ENCODE measurements at regions not wholly inside any gene's neighbourhood (a gene's known extent, or its start where the extent isn't known, plus 50 kb on each side); places are given as distances from the start of the nearest gene placed in this dataset.

- H3K4me3 ChIP-seq, result no peak overlapping the region
- TF ChIP-seq ZNF384 (IDR thresholded peaks at IDR 0.05; ENCODE audit: borderline replicate concordance, low read depth, low read length), result no peak
- TF ChIP-seq ZBED1 (IDR thresholded peaks at IDR 0.05; ENCODE audit: borderline replicate concordance), result no peak
- TF ChIP-seq ELK1 (IDR thresholded peaks at IDR 0.05; ENCODE audit: low read depth, low read length), result no peak
- no peak for TF ChIP-seq RUNX3 (IDR thresholded peaks at IDR 0.05; ENCODE audit: low read length)
- TF ChIP-seq ZSCAN29 (IDR thresholded peaks at IDR 0.05), result no peak
- no peak for TF ChIP-seq LARP7 (IDR thresholded peaks at IDR 0.05)
- no peak for TF ChIP-seq NFIC (IDR thresholded peaks at IDR 0.05; ENCODE audit: low read depth, low read length)
- TF ChIP-seq RB1 (IDR thresholded peaks at IDR 0.05; ENCODE audit: borderline replicate concordance), result no peak
- TF ChIP-seq EED (IDR thresholded peaks at IDR 0.05; ENCODE audit: low read depth), result no peak
- no peak for TF ChIP-seq ATF2 (IDR thresholded peaks at IDR 0.05; ENCODE audit: low read length)
- no peak for TF ChIP-seq SMC3 (IDR thresholded peaks at IDR 0.05; ENCODE audit: borderline replicate concordance, low read length)
- no peak for TF ChIP-seq SMAD1 (IDR thresholded peaks at IDR 0.05; ENCODE audit: low read depth, partially characterized antibody)
- TF ChIP-seq MTA3 (IDR thresholded peaks at IDR 0.05; ENCODE audit: borderline replicate concordance, low read length), result no peak
- no peak for TF ChIP-seq POLR2A (IDR thresholded peaks at IDR 0.05; ENCODE audit: low read depth, low read length)
- no peak for TF ChIP-seq E2F8 (IDR thresholded peaks at IDR 0.05; ENCODE audit: low read depth, partially characterized antibody)
- H2AFZ ChIP-seq (ENCODE audit: control insufficient read depth, low read depth, low read length), result no peak overlapping the region
- FAIRE-seq, result no peak
- H3K27me3 ChIP-seq (replicated peaks in 1 of 2; ENCODE audit: control insufficient read depth in 2 of 2, insufficient read depth in 2 of 2, low read length in 1 of 2), result no peaks in the 10 kb centered on the region
- H3K4me1 ChIP-seq (ENCODE audit: control insufficient read depth, insufficient read depth, low read length), result no peaks in the 10 kb centered on the region
- DNase-seq (ENCODE audit: low read depth, low spot score), result no peak
- H3K79me2 ChIP-seq (ENCODE audit: control insufficient read depth, insufficient read depth, low read length), result no peaks in the 10 kb centered on the region
- RAD21 ChIA-PET (ENCODE audit: unreplicated experiment), result interaction anchor here (0.5 kb wide), 1 partner anchor 434 kb away, joined by 4 read pairs; no protein-coding TSS in a partner anchor
- CTCF ChIA-PET, result interaction anchor here (0.6 to 1.4 kb wide), 4 partner anchors 53 to 548 kb away, joined by 3 to 4 read pairs (median 4); no protein-coding TSS in a partner anchor
- H4K20me1 ChIP-seq (ENCODE audit: control insufficient read depth, insufficient read depth), result no peaks in the 10 kb centered on the region
- H3K9me3 ChIP-seq (replicated peaks; ENCODE audit: control insufficient read depth, insufficient read depth, low read length), result no peaks in the 10 kb centered on the region
- intact Hi-C loops (cut with micrococcal nuclease; ENCODE audit: unreplicated experiment), result no loop called here
- in situ Hi-C loops (cut with MboI), result no loop called here
- H3K27ac ChIP-seq (ENCODE audit: control insufficient read depth, insufficient read depth), result no peak overlapping the region
- H3K9ac ChIP-seq (ENCODE audit: control insufficient read depth, insufficient read depth, low read length), result no peak overlapping the region
- SMC1A ChIA-PET (ENCODE audit: uncharacterized antibody, unreplicated experiment), result no interaction called here
- no peak overlapping the region for H3K4me2 ChIP-seq (ENCODE audit: control insufficient read depth, insufficient read depth)
- no peak for ATAC-seq
- BruUV-seq (replicated peaks), result no TSS peak
- H3K36me3 ChIP-seq (ENCODE audit: control insufficient read depth in 2 of 2, insufficient read depth in 2 of 2, low read length in 1 of 2), result no peaks in the 10 kb centered on the region
- POLR2A ChIA-PET, result no interaction called here
Observed at GRCh38 chr13:97658556-97658955, 224.6 kb downstream of the RAP2A start.

All from GM12878 (cell line).